ENCODE measurements at regions not wholly inside any gene's neighbourhood (a gene's known extent, or its start where the extent isn't known, plus 50 kb on each side); places are given as distances from the start of the nearest gene placed in this dataset.
"Not testable (repeated sequence)": the region's sequence is repeated elsewhere in the genome, so short reads cannot be mapped to it uniquely, and the experiment has no call there.

- ChIA-PET POLR2A (no interaction called here), CTCF (no interaction called here)
- DNase-seq: no peak
- Mint-ChIP-seq H3K4me1 (ENCODE audit: low read depth) (no peaks in the 10 kb centered on the region), H3K27me3 (no peaks in the 10 kb centered on the region), H3K4me3 (no peak overlapping the region), H3K9me3 (no peaks in the 10 kb centered on the region), H3K27ac (no peak overlapping the region), H3K36me3 (ENCODE audit: low read depth) (no peaks in the 10 kb centered on the region)
- no peak for ATAC-seq
- intact Hi-C loops (cut with micrococcal nuclease): no loop called here
- no peak for TF ChIP-seq CTCF (IDR thresholded peaks at IDR 0.05)
Measured at GRCh38 chr7:110541962-110542361, 549.0 kb upstream of the LRRN3 start.

GRCh38 chr7:110544194-110544593 lies 546.7 kb upstream of the LRRN3 start:
- H3K27ac Mint-ChIP-seq: no peak overlapping the region
- no peak for TF ChIP-seq CTCF (IDR thresholded peaks at IDR 0.05)
- intact Hi-C loops (cut with micrococcal nuclease): no loop called here
- no peaks in the 10 kb centered on the region for H3K9me3 Mint-ChIP-seq
- no peak overlapping the region for H3K4me3 Mint-ChIP-seq
- ChIA-PET POLR2A (no interaction called here), CTCF (no interaction called here)
- no peaks in the 10 kb centered on the region for H3K36me3 Mint-ChIP-seq (ENCODE audit: low read depth)
- H3K27me3 Mint-ChIP-seq: no peaks in the 10 kb centered on the region
- ATAC-seq: no peak
- H3K4me1 Mint-ChIP-seq (ENCODE audit: low read depth): no peaks in the 10 kb centered on the region
- DNase-seq: no peak

GRCh38 chr7:110548372-110548771 lies 542.6 kb upstream of the LRRN3 start:
- no peaks in the 10 kb centered on the region for H3K27me3 Mint-ChIP-seq
- peaks cover 13% of the 10 kb centered on the region for H3K9me3 Mint-ChIP-seq
- H3K36me3 Mint-ChIP-seq (ENCODE audit: low read depth): no peaks in the 10 kb centered on the region
- ChIA-PET POLR2A (no interaction called here), CTCF (no interaction called here)
- H3K4me1 Mint-ChIP-seq (ENCODE audit: low read depth): no peaks in the 10 kb centered on the region
- no peak for DNase-seq
- H3K27ac Mint-ChIP-seq: no peak overlapping the region
- intact Hi-C loops (cut with micrococcal nuclease): no loop called here
- TF ChIP-seq CTCF (IDR thresholded peaks at IDR 0.05): no peak
- H3K4me3 Mint-ChIP-seq: no peak overlapping the region
- no peak for ATAC-seq

DNA sequence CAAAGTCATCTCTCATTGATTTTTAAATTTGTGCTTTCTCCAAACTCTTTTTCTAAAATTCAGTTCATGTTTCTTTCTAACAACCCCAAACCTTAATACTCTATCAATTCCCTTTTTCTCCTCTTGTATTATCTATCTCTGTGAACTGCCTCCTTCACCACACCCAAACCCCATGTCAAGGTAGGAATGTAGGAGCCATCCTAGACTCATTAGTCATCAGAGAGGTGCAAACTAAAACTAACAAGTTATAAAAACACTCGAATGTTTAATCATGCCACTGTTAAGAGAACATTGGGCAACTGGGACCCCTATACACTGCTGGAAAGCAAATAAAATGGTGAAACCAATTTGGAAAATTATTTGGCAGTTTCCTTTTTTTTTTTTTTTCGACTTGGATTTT lies 533.8 kb upstream of the LRRN3 start:
- H3K27me3 Mint-ChIP-seq: no peaks in the 10 kb centered on the region
- H3K9me3 Mint-ChIP-seq: peaks cover 3% of the 10 kb centered on the region
- H3K27ac Mint-ChIP-seq: no peak overlapping the region
- H3K36me3 Mint-ChIP-seq (ENCODE audit: low read depth): no peaks in the 10 kb centered on the region
- intact Hi-C loops (cut with micrococcal nuclease): no loop called here
- no peak for ATAC-seq
- no peak for DNase-seq
- H3K4me1 Mint-ChIP-seq (ENCODE audit: low read depth): no peaks in the 10 kb centered on the region
- TF ChIP-seq CTCF (IDR thresholded peaks at IDR 0.05): no peak
- CTCF ChIA-PET: no interaction called here
- H3K4me3 Mint-ChIP-seq: no peak overlapping the region
- POLR2A ChIA-PET: no interaction called here

- H3K27ac Mint-ChIP-seq; H3K27me3 Mint-ChIP-seq; ATAC-seq; H3K4me3 Mint-ChIP-seq; intact Hi-C loops (cut with micrococcal nuclease); CTCF ChIA-PET; POLR2A ChIA-PET; H3K9me3 Mint-ChIP-seq; DNase-seq; H3K36me3 Mint-ChIP-seq (ENCODE audit: low read depth); H3K4me1 Mint-ChIP-seq (ENCODE audit: low read depth): not testable (repeated sequence)
Measured at GRCh38 chr7:110563286-110563685, 527.6 kb upstream of the LRRN3 start.

DNA sequence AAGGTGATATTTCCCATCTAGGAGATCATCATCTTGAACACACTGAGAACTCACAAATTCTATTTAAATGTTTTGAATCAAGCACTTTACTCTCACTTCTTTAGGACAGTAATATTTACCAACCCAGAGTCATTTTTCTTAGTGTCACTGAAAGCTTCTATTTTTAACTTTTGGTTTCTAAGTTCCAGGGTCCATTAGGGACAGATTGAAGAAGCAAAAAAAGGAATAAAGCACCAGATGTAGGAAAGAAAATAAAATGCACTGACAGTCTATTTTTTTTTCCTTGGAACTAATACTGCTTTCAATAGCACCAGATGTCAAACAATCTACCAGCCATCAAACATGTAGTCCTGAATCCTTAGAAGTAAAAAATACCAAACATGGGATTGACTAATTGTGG lies 526.7 kb upstream of the LRRN3 start:
- no peak overlapping the region for H3K27ac Mint-ChIP-seq
- H3K4me3 Mint-ChIP-seq: no peak overlapping the region
- DNase-seq (no peak), ATAC-seq (no peak)
- H3K36me3 Mint-ChIP-seq (ENCODE audit: low read depth): no peaks in the 10 kb centered on the region
- no peak for TF ChIP-seq CTCF (IDR thresholded peaks at IDR 0.05)
- ChIA-PET POLR2A (no interaction called here), CTCF (no interaction called here)
- H3K9me3 Mint-ChIP-seq: no peaks in the 10 kb centered on the region
- H3K4me1 Mint-ChIP-seq (ENCODE audit: low read depth): no peaks in the 10 kb centered on the region
- H3K27me3 Mint-ChIP-seq: no peaks in the 10 kb centered on the region
- intact Hi-C loops (cut with micrococcal nuclease): no loop called here

All from activated CD8-positive, alpha-beta T cell treated with anti-CD3 and anti-CD28 coated beads for 36 hours (primary cell).